HEK293 (cell line): ENCODE measurements at regions not wholly inside any gene's neighbourhood (a gene's known extent, or its start where the extent isn't known, plus 50 kb on each side); places are given as distances from the start of the nearest gene placed in this dataset.

Experiments used
- BCL11B ChIP-seq: fragments of 450-650 bp; formaldehyde crosslinking; IDR thresholded peaks from 2 replicates; pipeline ENCODE4 v1.5.1; 2016; ENCODE audit warnings: low read depth, missing biosample characterization, missing genetic modification characterization
- GLI4 ChIP-seq: fragments of 450-650 bp; formaldehyde crosslinking; IDR thresholded peaks from 2 replicates; pipeline ENCODE4 v1.5.1; 2016; ENCODE audit warnings: missing biosample characterization, missing genetic modification characterization
- HIC1 ChIP-seq: fragments of 450-650 bp; formaldehyde crosslinking; IDR thresholded peaks from 2 replicates; pipeline ENCODE4 v1.5.1; 2016; ENCODE audit warnings: missing biosample characterization, missing genetic modification characterization
- KLF7 ChIP-seq: fragments of 450-650 bp; formaldehyde crosslinking; IDR thresholded peaks from 2 replicates; pipeline ENCODE4 v1.5.1; 2016; ENCODE audit warnings: missing biosample characterization, missing genetic modification characterization, borderline replicate concordance
- OVOL3 ChIP-seq: fragments of 450-650 bp; formaldehyde crosslinking; IDR thresholded peaks from 2 replicates; pipeline ENCODE4 v1.5.1; 2016; ENCODE audit warnings: missing biosample characterization, missing genetic modification characterization
- SCRT1 ChIP-seq: fragments of 450-650 bp; formaldehyde crosslinking; IDR thresholded peaks from 2 replicates; pipeline ENCODE4 v1.5.1; 2016; ENCODE audit warnings: missing biosample characterization, missing genetic modification characterization, borderline replicate concordance
- WT1 ChIP-seq: fragments of 450-650 bp; formaldehyde crosslinking; IDR thresholded peaks from 2 replicates; pipeline ENCODE4 v1.5.1; 2016; ENCODE audit warnings: missing biosample characterization, missing genetic modification characterization
- ZBTB10 ChIP-seq: fragments of 450-650 bp; formaldehyde crosslinking; IDR thresholded peaks from 2 replicates; pipeline ENCODE4 v1.5.1; 2016; ENCODE audit warnings: missing biosample characterization, missing genetic modification characterization
- ZBTB7A ChIP-seq: fragments of 450-650 bp; formaldehyde crosslinking; IDR thresholded peaks from 2 replicates; pipeline ENCODE4 v1.5.1; 2016; ENCODE audit warnings: low read depth, missing biosample characterization, missing genetic modification characterization
- ZFP41 ChIP-seq: fragments of 450-650 bp; formaldehyde crosslinking; IDR thresholded peaks from 2 replicates; pipeline ENCODE4 v1.5.1; 2016; ENCODE audit warnings: missing biosample characterization, missing genetic modification characterization, borderline replicate concordance
- ZNF121 ChIP-seq: fragments of 450-650 bp; formaldehyde crosslinking; IDR thresholded peaks from 2 replicates; pipeline ENCODE4 v1.5.1; 2016; ENCODE audit warnings: missing biosample characterization, missing genetic modification characterization
- ZNF148 ChIP-seq: fragments of 450-650 bp; formaldehyde crosslinking; IDR thresholded peaks from 2 replicates; pipeline ENCODE4 v1.5.0; 2017; ENCODE audit warnings: missing biosample characterization, missing genetic modification characterization, borderline replicate concordance
- ZNF274 ChIP-seq, 2 experiments: fragments of 200-500 bp in 1 of 2; fragments of 450-650 bp in 1 of 2; sonication (Bioruptor generic) in 1 of 2; formaldehyde crosslinking in 1 of 2; IDR thresholded peaks; 2 replicates each; pipeline versions ENCODE4 v1.5.1 to v1.6.1; 2014 to 2016; ENCODE audit warnings: borderline replicate concordance in 1 of 2, inconsistent platforms in 1 of 2, low read length in 1 of 2, missing biosample characterization in 1 of 2, missing genetic modification characterization in 1 of 2
- ZNF549 ChIP-seq: fragments of 450-650 bp; IDR thresholded peaks from 2 replicates; pipeline ENCODE4 v1.5.1; 2018; ENCODE audit warnings: missing biosample characterization, missing genetic modification characterization, mild to moderate bottlenecking, inconsistent platforms, moderate library complexity
- ZNF610 ChIP-seq: fragments of 450-650 bp; formaldehyde crosslinking; IDR thresholded peaks from 2 replicates; pipeline ENCODE4 v1.5.1; 2016; ENCODE audit warnings: missing biosample characterization, missing genetic modification characterization, borderline replicate concordance
- ZNF658 ChIP-seq: fragments of 450-650 bp; formaldehyde crosslinking; IDR thresholded peaks from 2 replicates; pipeline ENCODE4; 2016; ENCODE audit warnings: missing biosample characterization, missing genetic modification characterization
- ZNF664 ChIP-seq: fragments of 450-650 bp; formaldehyde crosslinking; IDR thresholded peaks from 2 replicates; pipeline ENCODE4 v1.5.1; 2016; ENCODE audit warnings: missing biosample characterization, missing genetic modification characterization
- ZNF701 ChIP-seq: fragments of 450-650 bp; formaldehyde crosslinking; IDR thresholded peaks from 2 replicates; pipeline ENCODE4 v1.5.1; 2016; ENCODE audit warnings: missing biosample characterization, missing genetic modification characterization
- ZNF704 ChIP-seq: fragments of 450-650 bp; formaldehyde crosslinking; IDR thresholded peaks from 2 replicates; pipeline ENCODE4 v1.5.1; 2016; ENCODE audit warnings: missing biosample characterization, missing genetic modification characterization
- ZNF785 ChIP-seq: fragments of 450-650 bp; formaldehyde crosslinking; IDR thresholded peaks from 2 replicates; pipeline ENCODE4 v1.5.1; 2016; ENCODE audit warnings: missing biosample characterization, missing genetic modification characterization
- TF ChIP-seq, protein P1 (sequence below): fragments of 450-650 bp; formaldehyde crosslinking; IDR thresholded peaks from 2 replicates; pipeline ENCODE4 v1.5.1; 2017; ENCODE audit warnings: missing biosample characterization, missing genetic modification characterization
- TF ChIP-seq, protein P2 (sequence below): fragments of 450-650 bp; formaldehyde crosslinking; IDR thresholded peaks from 2 replicates; pipeline ENCODE4 v1.5.1; 2016; ENCODE audit warnings: missing biosample characterization, missing genetic modification characterization
- TF ChIP-seq, protein P3 (sequence below): fragments of 450-650 bp; formaldehyde crosslinking; IDR thresholded peaks from 2 replicates; pipeline ENCODE4 v1.5.1; 2016; ENCODE audit warnings: missing biosample characterization, missing genetic modification characterization

- TF ChIP-seq GLI4 (tag by site-specific recombination): 0 out of 2 replicates have a peak, but pooled peaks have one; percentile 37
- peak; percentile 66; the same call in 1 of the 2 replicates for TF ChIP-seq SCRT1 (tag by site-specific recombination)
- TF ChIP-seq OVOL3 (tag by site-specific recombination): no peak
- TF ChIP-seq, protein P1, sequence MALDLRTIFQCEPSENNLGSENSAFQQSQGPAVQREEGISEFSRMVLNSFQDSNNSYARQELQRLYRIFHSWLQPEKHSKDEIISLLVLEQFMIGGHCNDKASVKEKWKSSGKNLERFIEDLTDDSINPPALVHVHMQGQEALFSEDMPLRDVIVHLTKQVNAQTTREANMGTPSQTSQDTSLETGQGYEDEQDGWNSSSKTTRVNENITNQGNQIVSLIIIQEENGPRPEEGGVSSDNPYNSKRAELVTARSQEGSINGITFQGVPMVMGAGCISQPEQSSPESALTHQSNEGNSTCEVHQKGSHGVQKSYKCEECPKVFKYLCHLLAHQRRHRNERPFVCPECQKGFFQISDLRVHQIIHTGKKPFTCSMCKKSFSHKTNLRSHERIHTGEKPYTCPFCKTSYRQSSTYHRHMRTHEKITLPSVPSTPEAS (tag by site-specific recombination): peak; percentile 37; the same call in 1 of the 2 replicates
- TF ChIP-seq ZNF121 (tag by site-specific recombination): 0 out of 2 replicates have a peak, but pooled peaks have one; percentile 23
- TF ChIP-seq ZNF274 (IDR thresholded peaks at IDR 0.05; ENCODE audit: low read length): no peak
- TF ChIP-seq ZNF274 (tag by site-specific recombination; IDR thresholded peaks at IDR 0.05; ENCODE audit: borderline replicate concordance): no peak
- TF ChIP-seq ZNF664 (tag by site-specific recombination): peak; percentile 9; the same call in 1 of the 2 replicates
- no peak for TF ChIP-seq ZNF701 (tag by site-specific recombination)
- TF ChIP-seq ZNF549 (tag by site-specific recombination): peak; percentile 76
- peak; percentile 96 for TF ChIP-seq ZBTB10
- peak; percentile 95 for TF ChIP-seq BCL11B (tag by site-specific recombination)
- TF ChIP-seq ZNF610: no peak
- TF ChIP-seq KLF7: 0 out of 2 replicates have a peak, but pooled peaks have one; percentile 57
- peak; percentile 71; the same call in 1 of the 2 replicates for TF ChIP-seq HIC1
- peak; percentile 87 for TF ChIP-seq ZBTB7A
- TF ChIP-seq ZNF785 (tag by site-specific recombination): peak; percentile 85; the same call in 1 of the 2 replicates
- TF ChIP-seq WT1 (tag by site-specific recombination): peak; percentile 33
- TF ChIP-seq ZNF704 (tag by site-specific recombination): no peak
- TF ChIP-seq, protein P2, sequence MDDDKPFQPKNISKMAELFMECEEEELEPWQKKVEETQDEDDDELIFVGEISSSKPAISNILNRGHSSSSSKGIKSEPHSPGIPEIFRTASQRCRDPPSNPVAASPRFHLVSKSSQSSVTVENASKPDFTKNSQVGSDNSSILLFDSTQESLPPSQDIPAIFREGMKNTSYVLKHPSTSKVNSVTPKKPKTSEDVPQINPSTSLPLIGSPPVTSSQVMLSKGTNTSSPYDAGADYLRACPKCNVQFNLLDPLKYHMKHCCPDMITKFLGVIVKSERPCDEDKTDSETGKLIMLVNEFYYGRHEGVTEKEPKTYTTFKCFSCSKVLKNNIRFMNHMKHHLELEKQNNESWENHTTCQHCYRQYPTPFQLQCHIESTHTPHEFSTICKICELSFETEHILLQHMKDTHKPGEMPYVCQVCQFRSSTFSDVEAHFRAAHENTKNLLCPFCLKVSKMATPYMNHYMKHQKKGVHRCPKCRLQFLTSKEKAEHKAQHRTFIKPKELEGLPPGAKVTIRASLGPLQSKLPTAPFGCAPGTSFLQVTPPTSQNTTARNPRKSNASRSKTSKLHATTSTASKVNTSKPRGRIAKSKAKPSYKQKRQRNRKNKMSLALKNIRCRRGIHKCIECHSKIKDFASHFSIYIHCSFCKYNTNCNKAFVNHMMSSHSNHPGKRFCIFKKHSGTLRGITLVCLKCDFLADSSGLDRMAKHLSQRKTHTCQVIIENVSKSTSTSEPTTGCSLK (tag by site-specific recombination): no peak
- TF ChIP-seq, protein P3, sequence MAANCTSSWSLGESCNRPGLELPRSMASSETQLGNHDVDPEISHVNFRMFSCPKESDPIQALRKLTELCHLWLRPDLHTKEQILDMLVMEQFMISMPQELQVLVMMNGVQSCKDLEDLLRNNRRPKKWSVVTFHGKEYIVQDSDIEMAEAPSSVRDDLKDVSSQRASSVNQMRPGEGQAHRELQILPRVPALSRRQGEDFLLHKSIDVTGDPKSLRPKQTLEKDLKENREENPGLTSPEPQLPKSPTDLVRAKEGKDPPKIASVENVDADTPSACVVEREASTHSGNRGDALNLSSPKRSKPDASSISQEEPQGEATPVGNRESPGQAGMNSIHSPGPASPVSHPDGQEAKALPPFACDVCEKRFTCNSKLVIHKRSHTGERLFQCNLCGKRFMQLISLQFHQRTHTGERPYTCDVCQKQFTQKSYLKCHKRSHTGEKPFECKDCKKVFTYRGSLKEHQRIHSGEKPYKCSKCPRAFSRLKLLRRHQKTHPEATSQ (tag by site-specific recombination): no peak
- TF ChIP-seq ZNF148 (tag by site-specific recombination): no peak; the same call in 1 of the 2 replicates
- no peak for TF ChIP-seq ZNF658 (tag by site-specific recombination)
- TF ChIP-seq ZFP41 (tag by site-specific recombination): no peak
These were observed 112.5 kb upstream of the NBPF11 start (continued) for GRCh38 chr1:148264374-148265276.
